Body of pancreas (tissue), 4 donors: ENCODE measurements at regions not wholly inside any gene's neighbourhood (a gene's known extent, or its start where the extent isn't known, plus 50 kb on each side); places are given as distances from the start of the nearest gene placed in this dataset.
"Not testable (repeated sequence)": the region's sequence is repeated elsewhere in the genome, so short reads cannot be mapped to it uniquely, and the experiment has no call there.

Source experiments
- ATAC-seq: fragments of 150-250 bp; one replicate; pipeline ENCODE4 v1.9.1; 2016
- DNase-seq, 4 donors: peaks; one replicate each; pipeline ENCODE4 v3.0.0-alpha.2; 2019
- H3K27ac ChIP-seq, 4 donors: fragments of 200-600 bp; sonication (generic); 1 replicate in 3 of 4; 2 replicates in 1 of 4; pipeline versions ENCODE4 v1.5.1 to v1.6.1; 2016 to 2019; ENCODE audit warnings: mild to moderate bottlenecking in 1 of 4, mixed read lengths in 1 of 4, moderate library complexity in 1 of 4
- H3K27me3 ChIP-seq, 2 donors: fragments of 200-600 bp; sonication (generic); one replicate each; pipeline ENCODE4 v1.6.0; 2016; ENCODE audit warnings: mild to moderate bottlenecking in 1 of 2
- H3K36me3 ChIP-seq, 2 donors: fragments of 200-600 bp; sonication (generic); replicated peaks in 1 of 2; 2 replicates each; pipeline ENCODE4 v1.5.1; 2016; ENCODE audit warnings: low read depth in 2 of 2; ENCODE audit not compliant: insufficient read depth in 1 of 2
- H3K4me1 ChIP-seq: fragments of 200-600 bp; sonication (generic); one replicate; pipeline ENCODE4 v1.6.0; 2016
- H3K4me3 ChIP-seq, 2 donors: fragments of 200-600 bp; sonication (generic); 1 replicate in 1 of 2; 2 replicates in 1 of 2; pipeline ENCODE4 v1.5.1; 2016 to 2019
- H3K9me3 ChIP-seq, 3 donors: fragments of 200-600 bp; sonication (generic); 1 replicate in 2 of 3; 2 replicates in 1 of 3; pipeline ENCODE4 v1.5.1; 2016
- POLR2A ChIP-seq, 3 donors: fragments of 450-650 bp; IDR thresholded peaks; one replicate each; pipeline ENCODE4 v1.6.1; 2016; ENCODE audit warnings: antibody characterized with exemption in 3 of 3, mild to moderate bottlenecking in 2 of 3
- WGBS, 2 donors: methylation state at CpG; one replicate each; pipeline ENCODE4 v1.1.5; 2017; 5-methylcytosine and 5-hydroxymethylcytosine counted together
- intact Hi-C: fragments of 100-400 bp; cut with DNase I; formaldehyde crosslinking; loops from one replicate; pipeline ENCODE4 v1.15.1; 2023
- TF ChIP-seq, protein P1 (sequence below), 7 experiments: fragments of 450-650 bp in 4 of 7; fragments of 200-600 bp in 3 of 7; sonication (generic) in 3 of 7; IDR thresholded peaks; one replicate each; pipeline ENCODE4 v1.5.1; 2016 to 2019; ENCODE audit warnings: antibody characterized with exemption in 7 of 7

DNA sequence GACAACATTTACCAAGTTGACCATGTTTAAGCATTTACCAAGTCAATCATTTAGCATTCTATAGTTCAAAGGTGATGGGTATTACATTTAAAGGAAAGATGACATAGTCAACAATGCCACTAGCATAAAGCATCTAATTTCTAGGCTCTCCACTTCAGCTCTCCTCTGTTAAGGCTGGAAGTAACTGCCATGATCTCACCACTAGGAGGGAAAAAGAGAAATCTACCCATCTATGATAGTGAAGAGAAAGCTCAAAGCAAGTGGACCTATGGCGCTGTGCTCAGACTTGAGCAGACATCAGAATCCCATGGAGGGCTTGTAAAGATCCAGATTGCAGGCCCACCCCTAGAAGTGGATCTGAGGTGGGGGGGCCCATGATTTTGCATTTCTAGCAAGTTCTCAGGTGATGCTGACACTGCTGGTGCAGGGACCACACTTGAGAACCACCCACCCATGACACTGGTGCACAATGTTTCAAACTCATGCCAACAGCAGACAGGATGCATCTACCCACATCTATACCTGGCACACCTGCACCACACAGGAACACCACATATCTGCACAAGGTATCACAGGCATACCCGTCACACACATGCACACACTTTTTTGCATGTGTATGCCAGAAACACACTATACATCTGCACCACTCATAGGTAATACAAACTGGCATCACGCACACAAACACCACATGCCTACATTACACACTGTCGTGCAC lies 392.9 kb upstream of the RUNX1 start:
- intact Hi-C loops: no loop called here
- peaks cover 13% of the 10 kb centered on the region for H3K4me1 ChIP-seq
- H3K27me3 ChIP-seq: no peaks in the 10 kb centered on the region
- TF ChIP-seq, protein P1, sequence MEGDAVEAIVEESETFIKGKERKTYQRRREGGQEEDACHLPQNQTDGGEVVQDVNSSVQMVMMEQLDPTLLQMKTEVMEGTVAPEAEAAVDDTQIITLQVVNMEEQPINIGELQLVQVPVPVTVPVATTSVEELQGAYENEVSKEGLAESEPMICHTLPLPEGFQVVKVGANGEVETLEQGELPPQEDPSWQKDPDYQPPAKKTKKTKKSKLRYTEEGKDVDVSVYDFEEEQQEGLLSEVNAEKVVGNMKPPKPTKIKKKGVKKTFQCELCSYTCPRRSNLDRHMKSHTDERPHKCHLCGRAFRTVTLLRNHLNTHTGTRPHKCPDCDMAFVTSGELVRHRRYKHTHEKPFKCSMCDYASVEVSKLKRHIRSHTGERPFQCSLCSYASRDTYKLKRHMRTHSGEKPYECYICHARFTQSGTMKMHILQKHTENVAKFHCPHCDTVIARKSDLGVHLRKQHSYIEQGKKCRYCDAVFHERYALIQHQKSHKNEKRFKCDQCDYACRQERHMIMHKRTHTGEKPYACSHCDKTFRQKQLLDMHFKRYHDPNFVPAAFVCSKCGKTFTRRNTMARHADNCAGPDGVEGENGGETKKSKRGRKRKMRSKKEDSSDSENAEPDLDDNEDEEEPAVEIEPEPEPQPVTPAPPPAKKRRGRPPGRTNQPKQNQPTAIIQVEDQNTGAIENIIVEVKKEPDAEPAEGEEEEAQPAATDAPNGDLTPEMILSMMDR (IDR thresholded peaks at IDR 0.05): no peak
- no peak for TF ChIP-seq POLR2A (IDR thresholded peaks at IDR 0.05)
- H3K4me3 ChIP-seq: no peak overlapping the region
- H3K9me3 ChIP-seq: no peaks in the 10 kb centered on the region
- no peak overlapping the region for H3K27ac ChIP-seq
- no peak for DNase-seq
- H3K36me3 ChIP-seq: no peaks in the 10 kb centered on the region
- 91 to 94% methylated on average over 4 of the region's 4 CpGs for WGBS, 2 donors
- ATAC-seq: no peak

DNA sequence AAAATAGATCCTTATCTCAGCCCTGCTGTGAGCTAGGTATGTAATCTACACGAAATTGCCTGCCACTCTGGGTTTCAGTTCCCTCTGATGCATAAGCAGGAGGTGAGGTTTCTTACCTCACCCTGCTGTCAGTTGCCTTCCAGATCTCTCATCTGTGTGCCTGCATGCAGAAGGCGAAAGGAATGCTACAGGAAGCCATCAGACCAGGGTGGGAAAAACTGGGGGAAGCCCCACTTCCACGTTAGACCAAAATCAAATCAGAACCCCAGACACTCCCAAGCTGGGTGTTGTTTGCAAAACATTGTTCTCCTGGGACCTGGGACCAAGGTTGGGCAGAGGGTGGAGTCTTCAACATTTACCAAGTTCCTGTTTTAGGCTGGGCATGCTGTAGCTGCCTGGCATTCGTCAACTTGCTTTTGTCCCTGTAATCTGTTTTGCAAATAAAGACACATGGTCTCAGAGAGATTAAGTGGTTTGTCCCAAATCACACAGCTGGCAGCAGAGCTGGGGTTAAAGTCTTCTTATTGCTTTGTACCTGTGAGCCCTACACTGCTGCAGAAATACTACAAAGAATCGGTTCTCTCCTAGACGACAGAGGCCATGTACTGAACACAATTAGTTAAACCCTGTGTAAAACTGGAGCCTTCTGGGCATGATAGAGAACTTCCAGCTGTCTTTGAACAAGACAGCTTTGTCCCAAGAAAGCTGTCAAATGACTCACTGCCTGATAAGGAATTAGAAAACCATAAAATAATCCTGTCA lies 389.7 kb upstream of the RUNX1 start:
- no peaks in the 10 kb centered on the region for H3K36me3 ChIP-seq
- H3K4me1 ChIP-seq: peaks cover 13% of the 10 kb centered on the region
- peak; percentile 45 for ATAC-seq
- intact Hi-C loops: no loop called here
- peak in 2 of 4 donors; percentile 19 to 27 for DNase-seq
- H3K4me3 ChIP-seq: no peak overlapping the region
- H3K27ac ChIP-seq: peak overlapping the region in 1 of 4 donors; percentile 11
- H3K9me3 ChIP-seq: peaks cover 0 to 4% (median 0%) of the 10 kb centered on the region in 3 donors
- H3K27me3 ChIP-seq: no peaks in the 10 kb centered on the region
- 8 to 19% methylated on average over 6 of the region's 6 CpGs for WGBS, 2 donors
- TF ChIP-seq POLR2A (IDR thresholded peaks at IDR 0.05): no peak
- TF ChIP-seq, protein P1 (IDR thresholded peaks at IDR 0.05): no peak

DNA sequence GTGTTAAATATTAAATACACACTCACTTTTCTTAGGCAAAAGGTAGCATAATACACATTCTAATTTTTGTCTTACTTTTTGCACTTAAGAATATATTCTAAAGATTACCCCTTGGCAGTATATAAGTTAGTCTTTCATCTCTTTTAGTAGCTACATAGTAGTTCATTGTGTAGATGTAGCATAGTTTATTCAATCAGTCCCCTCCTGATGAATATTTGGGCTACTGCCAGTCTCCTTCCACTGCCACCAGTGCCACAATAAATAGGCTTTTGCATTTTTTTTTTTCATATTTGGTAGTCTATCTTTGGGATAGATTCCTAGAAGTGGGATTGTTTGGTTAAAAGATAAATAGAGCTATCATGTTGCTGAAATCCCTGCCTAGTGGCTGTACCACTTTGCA lies 388.8 kb upstream of the RUNX1 start:
- ATAC-seq: no peak
- DNase-seq: no peak
- H3K27ac ChIP-seq: no peak overlapping the region
- H3K9me3 ChIP-seq: peaks cover 0 to 12% (median 0%) of the 10 kb centered on the region in 3 donors
- intact Hi-C loops: no loop called here
- no peaks in the 10 kb centered on the region for H3K27me3 ChIP-seq
- H3K4me3 ChIP-seq: no peak overlapping the region
- no peak for TF ChIP-seq POLR2A (IDR thresholded peaks at IDR 0.05)
- TF ChIP-seq, protein P1 (IDR thresholded peaks at IDR 0.05): no peak
- no peaks in the 10 kb centered on the region for H3K36me3 ChIP-seq
- peaks cover 13% of the 10 kb centered on the region for H3K4me1 ChIP-seq

DNA sequence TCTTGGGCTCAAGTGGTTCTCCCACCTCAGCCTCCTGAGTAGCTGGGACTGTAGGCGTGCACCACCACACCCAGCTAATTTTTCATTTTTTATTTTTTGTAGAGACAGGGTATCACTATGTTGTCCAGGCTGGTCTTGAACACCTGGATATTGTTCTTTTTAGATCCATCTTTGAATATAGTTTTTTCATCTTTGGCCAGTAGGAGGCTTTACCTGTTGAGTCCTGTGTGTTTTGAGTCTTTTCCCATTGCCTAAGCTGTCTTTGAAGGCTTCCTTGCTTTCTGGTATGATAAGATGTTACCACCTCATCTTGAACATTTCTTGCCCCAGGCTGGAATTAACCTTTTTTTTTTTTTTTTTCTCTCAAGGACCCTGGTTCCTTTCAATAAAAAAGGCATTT lies 387.8 kb upstream of the RUNX1 start:
- H3K27ac ChIP-seq: no peak overlapping the region
- 56 to 83% methylated on average over 1 of the region's 1 CpG for WGBS, 2 donors
- no peak overlapping the region for H3K4me3 ChIP-seq
- intact Hi-C loops: no loop called here
- H3K9me3 ChIP-seq: peaks cover 0 to 18% (median 0%) of the 10 kb centered on the region in 3 donors
- no peak for DNase-seq
- no peaks in the 10 kb centered on the region for H3K36me3 ChIP-seq
- peaks cover 13% of the 10 kb centered on the region for H3K4me1 ChIP-seq
- no peak for ATAC-seq
- no peaks in the 10 kb centered on the region for H3K27me3 ChIP-seq
- no peak for TF ChIP-seq POLR2A (IDR thresholded peaks at IDR 0.05)
- TF ChIP-seq, protein P1 (IDR thresholded peaks at IDR 0.05): peak in 2 of 7 experiments; percentile 6 to 9

DNA sequence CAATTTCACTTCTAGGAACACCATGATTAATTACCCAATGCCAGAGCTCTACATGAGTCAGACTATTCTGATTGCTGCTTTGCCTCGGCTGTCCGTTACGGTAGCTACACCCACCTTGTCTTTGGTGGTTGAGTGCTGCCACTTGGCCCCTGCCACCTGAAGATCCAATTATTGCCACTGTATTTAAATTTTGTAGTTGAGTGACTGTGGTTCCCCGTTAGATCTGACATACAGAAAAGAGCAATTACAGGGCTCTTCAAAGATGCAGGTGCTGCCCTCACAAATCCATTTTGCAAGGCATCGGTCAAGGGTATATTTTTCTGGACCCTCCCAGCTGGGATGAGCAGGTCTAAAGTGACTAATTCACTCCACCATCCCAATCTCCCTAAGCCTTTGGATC lies 383.5 kb upstream of the RUNX1 start:
- intact Hi-C loops, H3K27ac ChIP-seq, H3K27me3 ChIP-seq, DNase-seq, ATAC-seq, H3K4me1 ChIP-seq, H3K4me3 ChIP-seq, H3K36me3 ChIP-seq: not testable (repeated sequence)
- peaks cover 0 to 18% (median 0%) of the 10 kb centered on the region in 3 donors for H3K9me3 ChIP-seq
- WGBS, 2 donors: 61 to 86% methylated on average over 4 to 5 of the region's 5 CpGs
